ENCODE measurements at regions not wholly inside any gene's neighbourhood (a gene's known extent, or its start where the extent isn't known, plus 50 kb on each side); places are given as distances from the start of the nearest gene placed in this dataset.
A peak's percentile ranks its signal among the peaks of the same experiment; 100 is the strongest.
"Not testable (repeated sequence)": the region's sequence is repeated elsewhere in the genome, so short reads cannot be mapped to it uniquely, and the experiment has no call there.

- DNase-seq: peak; percentile 17
Measured at GRCh38 chr14:25537846-25538455, 488.0 kb upstream of the STXBP6 start.

GRCh38 chr14:25526290-25526689 lies 476.3 kb upstream of the STXBP6 start:
- DNase-seq: no peak

- no peak for DNase-seq
Measured at GRCh38 chr14:25522926-25523325, 473.0 kb upstream of the STXBP6 start.

- no peak for DNase-seq
Measured at GRCh38 chr14:25522116-25522515, 472.2 kb upstream of the STXBP6 start.

- no peak for DNase-seq
Measured at GRCh38 chr14:25521616-25522015, 471.7 kb upstream of the STXBP6 start.

- no peak for DNase-seq
Measured at GRCh38 chr14:25520821-25521220, 470.9 kb upstream of the STXBP6 start.

- DNase-seq: no peak
Measured at GRCh38 chr14:25518364-25518763, 468.4 kb upstream of the STXBP6 start.

GRCh38 chr14:25516838-25517237 lies 466.9 kb upstream of the STXBP6 start:
- peak; percentile 21 for DNase-seq

- DNase-seq: no peak
Measured at GRCh38 chr14:25508845-25509244, 458.9 kb upstream of the STXBP6 start.

- no peak for DNase-seq
Measured at GRCh38 chr14:25501749-25502148, 451.8 kb upstream of the STXBP6 start.

GRCh38 chr14:25488961-25489360 lies 439.0 kb upstream of the STXBP6 start:
- no peak for DNase-seq

GRCh38 chr14:25485381-25485780 lies 435.4 kb upstream of the STXBP6 start:
- no peak for DNase-seq

GRCh38 chr14:25484906-25485305 lies 435.0 kb upstream of the STXBP6 start:
- no peak for DNase-seq

GRCh38 chr14:25484235-25484634 lies 434.3 kb upstream of the STXBP6 start:
- DNase-seq: peak; percentile 14

GRCh38 chr14:25477316-25478098 lies 427.6 kb upstream of the STXBP6 start:
- no peak for DNase-seq

- DNase-seq: no peak
Measured at GRCh38 chr14:25472700-25473099, 422.8 kb upstream of the STXBP6 start.

GRCh38 chr14:25464772-25465171 lies 414.8 kb upstream of the STXBP6 start:
- no peak for DNase-seq

- DNase-seq: no peak
Measured at GRCh38 chr14:25464078-25464477, 414.1 kb upstream of the STXBP6 start.

GRCh38 chr14:25463480-25463879 lies 413.5 kb upstream of the STXBP6 start:
- DNase-seq: peak; percentile 96

GRCh38 chr14:25461780-25462179 lies 411.8 kb upstream of the STXBP6 start:
- no peak for DNase-seq

- no peak for DNase-seq
Measured at GRCh38 chr14:25444381-25444780, 394.4 kb upstream of the STXBP6 start.

GRCh38 chr14:25440382-25440781 lies 390.4 kb upstream of the STXBP6 start:
- not testable (repeated sequence) for DNase-seq

- no peak for DNase-seq
Measured at GRCh38 chr14:25436906-25437305, 387.0 kb upstream of the STXBP6 start.

- DNase-seq: no peak
Measured at GRCh38 chr14:25436288-25436875, 386.4 kb upstream of the STXBP6 start.
